Stimulated activated CD4-positive, alpha-beta T cell treated with anti-CD3 and anti-CD28 coated beads, Interleukin-1b, Interleukin-23, amount 100 ng/mL, for 24 hours (primary cell): ENCODE measurements at regions not wholly inside any gene's neighbourhood (a gene's known extent, or its start where the extent isn't known, plus 50 kb on each side); places are given as distances from the start of the nearest gene placed in this dataset.
"Not testable (repeated sequence)": the region's sequence is repeated elsewhere in the genome, so short reads cannot be mapped to it uniquely, and the experiment has no call there.

Source experiments
- DNase-seq, 4 experiments: peaks; one replicate each; pipeline ENCODE4 v3.0.0-alpha.2; 2020; ENCODE audit warnings: low read depth in 4 of 4, low spot score in 1 of 4

DNA sequence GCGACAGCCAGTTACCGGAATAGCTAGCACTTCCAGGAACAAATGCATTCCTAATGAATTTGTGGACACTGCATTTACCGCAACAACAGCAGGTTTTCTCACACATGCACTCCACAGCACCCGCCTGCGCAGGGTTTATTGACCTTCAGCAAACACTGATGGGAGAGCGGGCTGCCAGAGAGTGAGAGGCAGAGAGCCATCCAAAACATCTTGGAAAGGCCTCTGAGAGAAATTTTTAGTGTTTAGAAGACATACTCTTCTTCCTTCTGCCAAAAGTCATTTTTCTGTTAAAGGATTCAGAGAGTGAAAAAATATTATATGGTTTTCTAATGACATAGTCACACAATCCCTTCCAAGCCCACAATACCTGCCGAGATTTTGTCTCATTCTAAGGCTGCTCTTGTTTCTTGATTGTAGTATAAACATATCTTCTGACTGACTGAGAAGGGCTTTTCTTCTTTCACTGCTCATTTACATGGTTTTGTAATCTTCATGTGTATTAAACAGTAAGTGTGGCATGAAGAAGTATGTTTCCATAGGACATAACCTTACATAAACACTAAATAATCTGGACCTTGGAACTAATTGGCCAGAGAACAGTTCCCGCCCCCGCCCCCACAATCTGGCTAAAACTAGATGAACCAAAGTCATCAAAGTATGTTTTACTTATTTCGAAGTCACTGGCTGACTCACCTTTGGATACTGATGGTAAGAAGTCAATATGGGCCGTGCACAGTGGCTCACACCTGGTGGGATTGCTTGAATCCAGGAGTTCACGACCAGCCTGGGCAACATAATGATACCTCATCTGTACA lies 432.5 kb upstream of the MEF2C start:
- DNase-seq: no peak

DNA sequence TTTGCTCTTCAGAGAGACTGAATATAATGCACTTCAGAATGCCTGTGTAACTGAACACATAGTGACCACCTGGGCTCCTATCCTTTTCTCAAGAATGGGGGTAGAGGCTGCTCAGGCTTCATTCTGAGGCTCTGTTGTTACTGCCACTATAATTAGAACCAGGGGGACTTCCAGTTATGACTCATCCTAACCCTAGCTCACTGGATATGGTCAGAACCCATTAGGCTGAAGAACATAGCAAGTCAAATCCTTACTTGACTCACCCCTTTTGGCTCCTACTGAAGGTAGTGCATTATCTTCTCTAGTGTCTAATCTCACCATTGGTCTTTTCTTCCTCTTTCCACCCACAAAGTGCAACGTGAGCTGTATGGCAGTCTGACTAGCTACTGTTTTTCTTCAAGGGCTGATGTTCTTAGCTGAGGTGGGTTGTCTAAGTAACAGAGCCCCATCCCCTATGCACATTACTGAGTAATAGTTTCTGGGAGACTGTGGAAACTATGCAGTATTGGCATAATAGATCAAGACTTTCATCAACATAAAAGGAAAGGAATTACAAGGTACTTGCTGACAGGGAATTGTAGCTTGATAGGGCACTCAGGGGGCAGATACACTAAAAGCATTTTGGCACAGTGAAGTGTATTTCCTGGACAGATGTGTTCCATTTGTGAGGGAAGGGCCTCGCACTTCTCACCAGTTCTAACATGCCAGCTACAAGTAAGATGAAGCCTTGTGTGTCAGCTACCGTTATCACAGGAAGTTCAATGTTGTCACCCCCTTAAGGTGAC lies 431.0 kb upstream of the MEF2C start:
- no peak for DNase-seq

DNA sequence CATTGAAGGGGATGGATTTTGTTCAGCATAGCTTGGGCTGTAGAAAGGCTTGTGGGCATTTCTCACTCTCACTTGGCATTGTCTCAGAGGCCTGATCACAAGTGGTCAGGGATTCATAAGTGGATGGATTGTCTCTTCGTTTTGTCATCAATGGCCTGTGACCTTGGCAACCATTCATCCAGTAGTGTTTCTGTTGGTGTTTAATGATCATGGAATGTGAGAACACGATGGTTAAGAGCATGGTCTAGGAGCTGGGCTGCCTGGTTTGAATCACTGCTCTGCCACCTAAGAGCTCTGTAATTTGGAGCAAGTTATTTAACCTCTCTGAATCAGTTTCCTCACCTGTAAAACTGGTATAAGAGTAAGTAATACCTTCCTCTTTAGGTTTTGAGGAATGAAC lies 430.1 kb upstream of the MEF2C start:
- DNase-seq: no peak

DNA sequence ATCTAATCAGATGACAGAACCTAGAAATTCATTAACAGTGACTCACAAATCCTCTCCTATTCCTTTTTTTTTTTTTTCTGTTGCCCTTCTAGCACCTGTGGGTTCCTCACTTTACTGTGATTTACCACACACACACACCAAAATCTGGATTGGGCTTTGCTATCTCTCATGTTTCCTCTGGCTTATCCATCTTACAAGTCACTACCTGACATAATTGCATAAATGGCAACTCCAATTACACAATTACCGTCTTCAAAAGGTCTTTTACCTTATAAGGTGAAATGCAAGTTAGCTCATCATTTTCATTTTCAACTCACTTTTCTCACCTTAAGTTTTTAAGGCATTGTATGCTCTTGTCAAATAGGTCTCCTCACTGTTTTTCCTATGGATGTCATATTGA lies 426.3 kb upstream of the MEF2C start:
- no peak for DNase-seq

DNA sequence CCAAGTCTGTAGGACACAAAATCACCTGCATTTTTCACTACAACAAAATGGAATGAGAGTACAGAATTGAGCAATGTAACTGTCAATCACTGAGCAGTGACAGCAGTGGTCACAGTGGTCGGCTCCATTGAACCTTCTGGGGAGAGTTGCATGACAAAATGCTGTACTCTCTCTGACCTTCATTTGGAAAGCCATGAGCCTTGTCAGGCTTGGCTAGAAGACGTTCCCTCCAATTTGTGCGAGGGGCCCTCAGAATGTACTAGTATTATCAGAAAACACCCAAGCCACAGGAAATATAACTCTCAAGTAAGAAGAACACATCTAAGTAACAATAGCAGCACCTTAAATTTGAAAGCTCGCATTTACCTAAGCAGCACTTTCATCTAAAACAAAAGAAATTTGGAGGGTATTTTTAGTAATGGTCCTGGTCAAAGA lies 425.6 kb upstream of the MEF2C start:
- DNase-seq: no peak

DNA sequence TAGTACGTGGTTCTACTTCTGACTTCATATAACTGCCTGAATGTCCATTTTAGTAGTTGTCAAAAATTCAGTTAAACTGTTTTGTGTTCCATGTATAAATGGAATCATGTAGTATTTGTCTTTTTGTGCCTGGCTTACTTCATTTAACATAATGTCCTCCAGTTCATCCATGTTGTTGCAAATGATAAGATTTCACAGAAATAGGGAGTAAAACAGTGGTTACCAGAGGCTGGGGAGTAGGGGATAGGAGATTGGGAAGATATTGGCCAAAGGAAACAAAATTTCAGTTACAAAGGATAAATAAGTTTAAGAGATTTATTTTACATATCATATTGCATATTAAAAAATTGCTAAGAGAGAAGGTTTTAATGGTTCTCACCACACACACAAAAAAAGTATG lies 425.0 kb upstream of the MEF2C start:
- DNase-seq: no peak

DNA sequence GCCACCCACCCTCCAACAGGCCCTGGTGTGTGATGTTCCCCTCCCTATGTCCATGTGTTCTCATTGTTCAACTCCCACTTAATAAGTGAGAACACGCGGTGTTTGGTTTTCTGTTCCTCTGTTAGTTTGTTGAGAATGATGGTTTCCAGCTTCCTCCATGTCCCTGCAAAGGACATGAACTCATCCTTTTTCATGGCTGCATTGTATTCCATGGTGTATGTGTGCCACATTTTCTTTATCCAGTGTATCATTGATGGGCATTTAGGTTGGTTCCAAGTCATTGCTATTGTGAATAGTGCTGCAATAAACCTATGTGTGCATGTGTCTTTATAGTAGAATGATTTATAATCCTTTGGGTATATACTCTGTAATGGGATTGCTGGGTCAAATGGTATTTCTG lies 424.2 kb upstream of the MEF2C start:
- DNase-seq: not testable (repeated sequence)

- no peak for DNase-seq
These were observed 420.1 kb upstream of the MEF2C start for GRCh38 chr5:89303033-89303480.

DNA sequence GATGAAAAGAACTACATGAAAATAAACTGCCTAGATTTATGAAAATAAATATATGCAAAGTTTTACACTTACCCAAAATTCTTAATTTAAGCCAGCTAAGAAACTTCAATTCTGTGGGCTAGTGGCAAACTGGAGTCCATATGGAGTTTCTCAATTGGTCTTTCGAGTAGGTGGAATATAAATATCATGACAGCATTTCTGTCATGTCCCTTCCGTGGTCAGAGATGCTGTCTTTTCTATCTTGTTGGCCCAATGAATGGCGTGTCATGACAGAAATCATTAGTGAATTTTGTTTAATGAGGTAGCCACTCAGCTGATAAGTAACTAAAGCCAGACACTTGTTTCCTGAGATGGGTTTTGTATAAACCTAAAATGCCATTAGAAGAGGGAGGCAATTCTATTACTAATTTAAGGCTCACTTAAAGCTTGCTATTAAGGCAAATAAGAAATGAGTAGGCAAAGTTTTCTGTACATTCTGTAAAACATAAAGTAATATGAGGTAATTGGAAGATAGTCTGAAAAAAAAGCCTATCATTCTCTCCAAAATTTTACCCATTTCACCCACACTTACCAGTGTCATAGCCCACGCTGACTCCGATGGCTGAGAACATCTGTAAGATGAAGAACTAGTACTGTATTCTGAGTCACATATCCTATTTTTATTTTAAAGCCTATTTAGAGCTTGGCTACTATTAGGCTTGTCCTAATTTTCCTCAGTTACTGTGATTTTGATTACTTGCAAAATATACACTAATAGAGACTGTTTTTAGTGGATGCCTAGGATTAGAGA lies 419.3 kb upstream of the MEF2C start:
- no peak for DNase-seq

DNA sequence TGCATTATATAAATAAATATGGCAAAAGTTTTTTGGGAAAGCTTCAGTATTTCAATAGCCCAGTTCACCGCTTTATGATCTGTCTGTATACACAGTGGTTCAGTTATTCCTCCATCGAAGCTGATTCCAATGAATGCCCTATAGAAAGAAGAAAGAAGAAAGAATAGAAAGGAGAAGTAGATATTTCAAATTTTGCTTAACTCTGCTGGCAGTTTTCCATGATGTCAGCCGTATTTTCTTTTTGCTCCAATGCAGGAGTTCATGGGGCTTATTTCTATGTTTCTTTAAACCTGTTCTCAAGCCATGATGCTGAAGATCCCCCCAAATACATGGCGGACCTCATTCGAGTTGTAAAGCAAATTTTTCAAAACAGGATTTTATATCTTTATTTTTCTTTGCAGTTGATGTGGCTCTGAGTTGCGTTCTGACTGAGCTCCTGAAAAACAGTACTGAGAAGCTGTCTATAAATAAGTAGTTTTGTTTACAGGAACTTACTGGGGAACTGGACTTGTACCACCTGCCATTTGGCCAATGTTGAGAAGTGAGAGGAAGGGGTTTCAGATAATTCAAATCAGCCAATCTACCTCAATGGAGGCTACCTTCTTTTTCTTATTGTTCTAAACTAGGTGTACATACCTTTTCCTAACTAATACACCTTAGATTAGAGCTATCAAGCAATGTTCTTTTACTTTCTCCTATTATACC lies 418.5 kb upstream of the MEF2C start:
- DNase-seq: no peak

DNA sequence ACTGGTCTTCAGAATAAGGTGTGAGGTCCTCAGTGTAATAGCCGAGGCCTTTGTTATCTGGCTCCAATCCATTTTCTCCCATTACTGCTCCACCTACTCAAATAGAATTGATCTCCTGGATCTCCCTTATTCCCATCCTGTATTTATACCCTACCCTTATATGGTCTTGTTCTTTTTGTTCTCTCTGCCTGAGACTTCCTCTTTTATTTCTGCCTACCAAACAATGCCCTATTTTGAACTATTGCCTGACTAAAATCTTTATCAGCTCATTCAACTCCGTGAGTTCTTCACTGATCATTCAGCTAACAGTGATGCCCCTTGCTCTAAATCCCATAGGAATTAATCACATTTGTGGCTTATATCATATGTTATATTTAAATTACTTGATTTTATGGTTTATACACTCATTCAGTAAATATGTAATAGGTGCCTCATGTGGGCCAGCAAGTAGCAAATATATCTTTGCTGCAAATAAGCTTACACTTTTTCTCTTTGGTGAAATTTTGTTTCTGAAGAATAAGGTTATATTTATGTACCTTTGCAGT lies 417.5 kb upstream of the MEF2C start:
- DNase-seq: no peak

GRCh38 chr5:89299998-89300397 lies 417.0 kb upstream of the MEF2C start:
- no peak for DNase-seq

DNA sequence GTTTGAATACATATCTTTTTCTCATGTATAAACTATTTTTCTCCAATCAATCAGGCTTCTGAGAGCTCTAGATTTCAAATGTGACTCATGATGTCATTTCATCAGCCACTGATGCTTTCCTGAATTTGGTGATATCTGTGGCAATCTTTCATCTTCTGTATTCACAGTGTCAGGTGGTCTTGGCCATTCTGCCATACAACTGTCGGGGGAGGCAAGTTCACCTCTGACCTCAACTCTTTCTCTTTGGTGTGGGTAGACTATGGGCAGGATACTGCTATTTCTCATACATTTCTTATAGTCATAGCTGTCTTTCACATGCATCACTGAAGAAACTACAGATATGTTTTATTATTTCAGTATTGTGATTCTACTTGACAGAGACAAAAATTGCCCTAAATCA lies 414.1 kb upstream of the MEF2C start:
- DNase-seq: no peak

DNA sequence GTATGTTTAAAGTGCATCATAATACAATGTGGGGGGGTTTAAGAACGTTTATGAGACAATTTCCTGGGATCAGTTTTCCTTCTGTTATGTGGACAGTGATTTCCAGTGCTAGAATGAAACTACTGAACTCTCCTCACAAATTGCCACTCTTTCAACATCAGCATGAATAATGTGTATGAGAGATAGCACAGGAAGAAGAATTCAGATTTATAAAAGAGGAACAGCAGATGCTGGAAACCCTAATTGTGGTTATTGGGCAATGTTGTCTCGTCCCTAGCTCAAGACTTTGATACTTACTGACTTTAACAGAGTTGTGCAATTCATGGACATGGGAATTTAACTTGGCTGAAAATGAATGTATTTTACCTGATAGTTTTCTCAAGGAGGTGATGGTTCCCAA lies 410.8 kb upstream of the MEF2C start:
- no peak for DNase-seq

DNA sequence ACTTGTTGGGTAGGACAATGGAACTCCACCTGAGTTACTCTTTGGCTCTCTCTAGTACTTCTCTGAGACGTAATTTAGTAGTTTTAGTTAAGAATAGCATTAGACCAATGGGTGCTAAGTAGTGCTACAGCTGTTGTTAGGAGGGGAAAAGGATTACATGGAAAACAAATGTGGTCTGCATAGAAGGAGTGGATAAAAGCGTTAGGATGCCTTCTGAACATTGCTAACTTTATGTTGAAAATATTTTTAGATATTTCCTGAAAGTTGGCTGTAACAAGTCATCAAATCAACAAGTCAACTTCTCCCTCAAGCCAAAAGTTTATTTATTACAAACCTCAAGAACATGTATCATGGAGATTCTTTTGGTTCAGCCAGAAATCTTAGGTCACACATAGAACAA lies 409.5 kb upstream of the MEF2C start:
- no peak for DNase-seq

GRCh38 chr5:89289604-89290003 lies 406.6 kb upstream of the MEF2C start:
- DNase-seq: no peak

DNA sequence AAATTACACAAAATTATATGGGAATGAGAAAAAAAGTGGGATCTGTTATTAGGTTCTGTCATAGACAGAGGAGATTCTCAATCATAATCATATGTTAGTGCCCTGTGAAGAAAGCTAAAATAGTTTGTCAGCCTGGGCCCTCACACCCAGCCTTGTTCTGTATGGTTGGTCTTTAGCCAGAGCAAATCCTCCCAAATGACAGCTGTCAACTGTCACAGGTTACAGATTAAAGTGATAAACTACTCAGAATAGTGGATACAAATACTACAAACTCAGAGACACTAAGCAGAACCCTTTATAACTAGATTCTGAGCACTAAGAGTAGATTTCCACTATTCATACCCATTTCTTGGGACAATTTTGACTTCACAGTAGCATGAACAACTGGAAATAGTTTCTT lies 405.0 kb upstream of the MEF2C start:
- DNase-seq: no peak

DNA sequence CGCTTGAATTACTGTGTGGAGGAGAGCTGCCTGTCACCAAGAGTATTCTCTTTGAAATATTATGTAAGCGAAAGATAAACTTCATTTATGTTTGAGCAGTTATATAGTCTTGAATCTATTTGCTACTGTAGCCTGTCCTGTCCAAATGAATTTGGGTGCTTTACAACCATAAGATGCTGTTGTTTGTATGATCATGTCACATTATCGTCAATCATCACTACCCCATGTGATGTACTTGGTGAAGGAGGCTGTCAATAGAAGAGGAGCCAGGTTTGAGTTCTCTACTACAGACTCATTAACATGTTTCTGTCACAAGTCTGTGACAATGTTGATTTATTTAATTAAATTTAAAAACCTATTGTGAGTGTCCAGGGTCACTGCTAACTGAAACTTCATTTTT lies 403.3 kb upstream of the MEF2C start:
- no peak for DNase-seq

DNA sequence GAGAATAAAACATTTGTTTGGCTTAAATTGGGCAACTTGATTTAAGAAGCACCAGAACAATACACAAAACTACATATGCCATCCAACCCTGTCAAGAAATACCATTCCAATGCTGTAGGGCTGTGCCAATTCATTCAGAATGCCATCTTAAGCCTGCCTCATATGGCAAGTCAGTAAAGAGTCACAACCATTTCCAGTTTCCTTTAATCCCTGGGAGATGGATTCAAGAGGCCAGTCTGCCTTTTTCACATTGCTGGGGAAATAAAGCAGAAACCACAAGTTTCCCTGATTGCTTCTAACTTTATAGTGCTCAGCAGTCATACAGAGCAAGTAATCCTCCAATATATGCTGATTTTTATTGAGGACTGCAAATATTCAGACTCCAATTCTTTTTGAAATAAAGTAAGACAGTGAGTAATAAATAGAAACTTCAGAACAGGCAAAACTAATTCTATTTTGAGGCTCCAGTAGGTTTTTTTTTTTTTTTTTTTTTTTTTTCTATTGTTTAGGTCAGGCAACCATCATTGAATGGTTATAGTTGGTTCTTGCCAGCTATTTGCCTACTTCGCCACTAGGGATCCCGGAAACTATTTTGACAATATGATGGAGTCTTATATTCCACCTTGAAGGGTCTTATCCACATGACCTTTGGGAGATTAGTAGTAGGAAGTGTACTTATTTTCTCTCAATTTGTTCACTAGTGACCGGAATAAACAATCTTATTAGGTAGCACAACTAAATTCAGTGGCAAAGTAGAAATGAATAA lies 400.9 kb upstream of the MEF2C start:
- DNase-seq: no peak
